Mesenchymal stem cell (in vitro differentiated cells and primary cell): ENCODE measurements at regions not wholly inside any gene's neighbourhood (a gene's known extent, or its start where the extent isn't known, plus 50 kb on each side); places are given as distances from the start of the nearest gene placed in this dataset.

Source experiments
- DNase-seq: peaks from one replicate; pipeline ENCODE4 v3.0.0-alpha.2; 2013
- H2AFZ ChIP-seq: one replicate; pipeline ENCODE4 v1.6.1; 2013; ENCODE audit warnings: low read depth, mild to moderate bottlenecking, control low read depth, inconsistent platforms, low read length, moderate library complexity
- H2AK5ac ChIP-seq: 2 replicates; pipeline ENCODE4 v1.6.1; 2013; ENCODE audit warnings: low read length, moderate library complexity, mild to moderate bottlenecking, inconsistent platforms; ENCODE audit not compliant: severe bottlenecking
- H2BK120ac ChIP-seq: one replicate; pipeline ENCODE4 v1.6.1; 2013; ENCODE audit warnings: low read depth, mild to moderate bottlenecking, inconsistent platforms, low read length, moderate library complexity
- H2BK12ac ChIP-seq, 2 experiments: one replicate each; pipeline ENCODE4 v1.6.1; 2013; ENCODE audit warnings: inconsistent platforms in 2 of 2, low read length in 2 of 2, mild to moderate bottlenecking in 2 of 2, moderate library complexity in 2 of 2, control low read depth in 1 of 2
- H2BK15ac ChIP-seq: one replicate; pipeline ENCODE4 v1.6.1; 2013; ENCODE audit warnings: mild to moderate bottlenecking, low read depth, inconsistent platforms; ENCODE audit not compliant: poor library complexity, severe bottlenecking
- H2BK5ac ChIP-seq: 2 replicates; pipeline ENCODE4 v1.6.1; 2013; ENCODE audit warnings: low read depth, mild to moderate bottlenecking, low read length, control low read depth, inconsistent platforms; ENCODE audit not compliant: poor library complexity, severe bottlenecking
- H3K14ac ChIP-seq, 2 experiments: one replicate each; pipeline ENCODE4 v1.6.1; 2013; ENCODE audit warnings: inconsistent platforms in 2 of 2, low read length in 2 of 2, control low read depth in 1 of 2, mild to moderate bottlenecking in 1 of 2, moderate library complexity in 1 of 2
- H3K18ac ChIP-seq, 2 experiments: one replicate each; pipeline ENCODE4 v1.6.1; 2013; ENCODE audit warnings: inconsistent platforms in 2 of 2, low read length in 2 of 2, control low read depth in 1 of 2, low read depth in 1 of 2, mild to moderate bottlenecking in 1 of 2
- H3K23ac ChIP-seq, 2 experiments: one replicate each; pipeline ENCODE4 v1.6.1; 2013; ENCODE audit warnings: inconsistent platforms in 2 of 2, low read length in 2 of 2, mild to moderate bottlenecking in 2 of 2, moderate library complexity in 2 of 2, control low read depth in 1 of 2
- H3K27ac ChIP-seq: 2 replicates; pipeline ENCODE4 v1.5.1; 2013; ENCODE audit warnings: mild to moderate bottlenecking, moderate library complexity, low read length, control low read depth, inconsistent platforms; ENCODE audit not compliant: poor library complexity, severe bottlenecking
- H3K27me3 ChIP-seq, 2 experiments: 2 replicates each; pipeline versions ENCODE4 v1.6.1 to v1.7.0; 2013; ENCODE audit warnings: low read length in 2 of 2, mild to moderate bottlenecking in 2 of 2, moderate library complexity in 2 of 2, control low read depth in 1 of 2, inconsistent platforms in 1 of 2; ENCODE audit not compliant: control insufficient read depth in 1 of 2, insufficient read depth in 1 of 2
- H3K36me3 ChIP-seq, 2 experiments: 2 replicates each; pipeline versions ENCODE4 v1.6.1 to v1.7.0; 2013; ENCODE audit warnings: low read length in 2 of 2, control low read depth in 1 of 2, inconsistent platforms in 1 of 2, low read depth in 1 of 2, mild to moderate bottlenecking in 1 of 2; ENCODE audit not compliant: insufficient read depth in 2 of 2, control insufficient read depth in 1 of 2
- H3K4ac ChIP-seq, 2 experiments: one replicate each; pipeline ENCODE4 v1.6.1; 2013; ENCODE audit warnings: inconsistent platforms in 2 of 2, low read length in 2 of 2, mild to moderate bottlenecking in 2 of 2, moderate library complexity in 2 of 2, control low read depth in 1 of 2, low read depth in 1 of 2
- H3K4me1 ChIP-seq: 2 replicates; pipeline ENCODE4 v1.6.1; 2013; ENCODE audit warnings: low read depth, low read length, control low read depth; ENCODE audit not compliant: control insufficient read depth, insufficient read depth
- H3K4me2 ChIP-seq: 2 replicates; pipeline ENCODE4 v1.6.1; 2013; ENCODE audit warnings: low read length, mild to moderate bottlenecking, inconsistent platforms; ENCODE audit not compliant: poor library complexity, severe bottlenecking
- H3K4me3 ChIP-seq, 2 experiments: 2 replicates each; pipeline versions ENCODE4 v1.5.1 to v1.7.0; 2013; ENCODE audit warnings: low read length in 2 of 2, mild to moderate bottlenecking in 2 of 2, control low read depth in 1 of 2, low read depth in 1 of 2; ENCODE audit not compliant: insufficient read depth in 1 of 2
- H3K79me1 ChIP-seq: replicated peaks from 2 replicates; pipeline ENCODE4 v1.6.1; 2013; ENCODE audit warnings: mild to moderate bottlenecking, control low read depth, low read length, inconsistent platforms; ENCODE audit not compliant: poor library complexity, severe bottlenecking
- H3K9ac ChIP-seq: 2 replicates; pipeline ENCODE4 v1.7.0; 2013; ENCODE audit warnings: mild to moderate bottlenecking, low read length, moderate library complexity
- H3K9me3 ChIP-seq: 2 replicates; pipeline ENCODE4 v1.7.0; 2013; ENCODE audit warnings: mild to moderate bottlenecking, low read length; ENCODE audit not compliant: control insufficient read depth
- H4K8ac ChIP-seq: one replicate; pipeline ENCODE4 v1.6.1; 2013; ENCODE audit warnings: inconsistent platforms, mild to moderate bottlenecking, low read length, moderate library complexity
- H4K91ac ChIP-seq: one replicate; pipeline ENCODE4 v1.6.1; 2013; ENCODE audit warnings: mild to moderate bottlenecking, low read length, inconsistent platforms
- WGBS: methylation state at CpG from one replicate; pipeline ENCODE4 v1.1.7; 2013; ENCODE audit warnings: mixed read lengths; 5-methylcytosine and 5-hydroxymethylcytosine counted together

- no peak overlapping the region for H2BK15ac ChIP-seq
- 35% methylated on average over 2 of the region's 2 CpGs for WGBS
- H3K9ac ChIP-seq, result no peak overlapping the region
- H3K4me2 ChIP-seq, result no peak overlapping the region
- H3K27ac ChIP-seq, result no peak overlapping the region
- H2AK5ac ChIP-seq, result no peak overlapping the region
- peak; percentile 7 for DNase-seq
- H3K4me1 ChIP-seq, result no peaks in the 10 kb centered on the region
- H3K36me3 ChIP-seq, result no peaks in the 10 kb centered on the region
- peaks cover 7% of the 10 kb centered on the region for H3K9me3 ChIP-seq
- no peak overlapping the region for H2BK5ac ChIP-seq
- H3K23ac ChIP-seq, result no peak overlapping the region
- H4K91ac ChIP-seq, result no peak overlapping the region
- no peak overlapping the region for H2BK120ac ChIP-seq
- no peak overlapping the region for H2BK12ac ChIP-seq
- no peaks in the 10 kb centered on the region for H3K27me3 ChIP-seq
- no peak overlapping the region for H2AFZ ChIP-seq
- no peaks in the 10 kb centered on the region for H3K79me1 ChIP-seq
- H3K4ac ChIP-seq, result no peak overlapping the region
- no peak overlapping the region for H3K14ac ChIP-seq
- no peak overlapping the region for H4K8ac ChIP-seq
- no peak overlapping the region for H3K18ac ChIP-seq
- no peak overlapping the region for H3K4me3 ChIP-seq
Measured at GRCh38 chr6:121765060-121765459, 329.6 kb downstream of the GJA1 start.

- Histone ChIP-seq H2AK5ac (no peak overlapping the region), H3K4me2 (no peak overlapping the region), H3K36me3 (no peaks in the 10 kb centered on the region), H3K27ac (no peak overlapping the region), H3K9me3 (peaks cover 3% of the 10 kb centered on the region), H2AFZ (no peak overlapping the region), H3K79me1 (no peaks in the 10 kb centered on the region), H2BK5ac (no peak overlapping the region), H3K27me3 (no peaks in the 10 kb centered on the region), H2BK120ac (no peak overlapping the region), H3K23ac (no peak overlapping the region), H2BK15ac (no peak overlapping the region), H3K4me3 (peak overlapping the region in 1 of 2 experiments; percentile 3), H4K91ac (no peak overlapping the region), H4K8ac (no peak overlapping the region), H3K4ac (no peak overlapping the region), H3K14ac (no peak overlapping the region), H2BK12ac (no peak overlapping the region), H3K18ac (no peak overlapping the region), H3K4me1 (no peaks in the 10 kb centered on the region), H3K9ac (peak overlapping the region; percentile 18)
- DNase-seq, result no peak
- WGBS, result 76% methylated on average over 3 of the region's 3 CpGs
Measured at GRCh38 chr6:121767211-121767610, 331.8 kb downstream of the GJA1 start.

GRCh38 chr6:121770943-121771342 lies 335.5 kb downstream of the GJA1 start:
- no peak overlapping the region for H3K27ac ChIP-seq
- H3K9ac ChIP-seq, result no peak overlapping the region
- no peak overlapping the region for H4K91ac ChIP-seq
- no peak overlapping the region for H2AFZ ChIP-seq
- DNase-seq, result no peak
- no peak overlapping the region for H3K23ac ChIP-seq
- H3K79me1 ChIP-seq, result no peaks in the 10 kb centered on the region
- no peak overlapping the region for H2AK5ac ChIP-seq
- H4K8ac ChIP-seq, result no peak overlapping the region
- H3K36me3 ChIP-seq, result no peaks in the 10 kb centered on the region
- no peaks in the 10 kb centered on the region for H3K4me1 ChIP-seq
- H3K4me3 ChIP-seq, result no peak overlapping the region
- no peak overlapping the region for H3K4ac ChIP-seq
- no peak overlapping the region for H2BK15ac ChIP-seq
- H3K4me2 ChIP-seq, result no peak overlapping the region
- no peak overlapping the region for H2BK120ac ChIP-seq
- no peak overlapping the region for H3K14ac ChIP-seq
- WGBS, result 76% methylated on average over 2 of the region's 2 CpGs
- no peak overlapping the region for H2BK12ac ChIP-seq
- no peak overlapping the region for H3K18ac ChIP-seq
- no peaks in the 10 kb centered on the region for H3K9me3 ChIP-seq
- no peaks in the 10 kb centered on the region for H3K27me3 ChIP-seq
- no peak overlapping the region for H2BK5ac ChIP-seq

- Histone ChIP-seq H4K8ac (no peak overlapping the region), H3K27ac (no peak overlapping the region), H3K36me3 (no peaks in the 10 kb centered on the region), H2BK5ac (no peak overlapping the region), H2AFZ (no peak overlapping the region), H3K4me2 (no peak overlapping the region), H3K79me1 (no peaks in the 10 kb centered on the region), H2BK15ac (no peak overlapping the region), H2AK5ac (no peak overlapping the region), H4K91ac (no peak overlapping the region), H3K4ac (no peak overlapping the region), H3K23ac (no peak overlapping the region), H3K9me3 (no peaks in the 10 kb centered on the region), H3K14ac (no peak overlapping the region), H3K4me3 (no peak overlapping the region), H3K4me1 (no peaks in the 10 kb centered on the region), H3K27me3 (no peaks in the 10 kb centered on the region), H2BK12ac (no peak overlapping the region), H3K18ac (no peak overlapping the region), H3K9ac (no peak overlapping the region), H2BK120ac (no peak overlapping the region)
- no peak for DNase-seq
- 90% methylated on average over 4 of the region's 4 CpGs for WGBS
Measured at GRCh38 chr6:121771937-121772720, 336.7 kb downstream of the GJA1 start.
